GM19023 (cell line): ENCODE measurements at regions not wholly inside any gene's neighbourhood (a gene's known extent, or its start where the extent isn't known, plus 50 kb on each side); places are given as distances from the start of the nearest gene placed in this dataset.
"Not testable (repeated sequence)": the region's sequence is repeated elsewhere in the genome, so short reads cannot be mapped to it uniquely, and the experiment has no call there.

ENCODE experiments used
- ATAC-seq: cut with Tn5 transposase; IDR thresholded peaks from one replicate; pipeline ENCODE4 v1.9.1; 2021; ENCODE audit warnings: mild to moderate bottlenecking, moderate library complexity; ENCODE audit not compliant: unreplicated experiment

DNA sequence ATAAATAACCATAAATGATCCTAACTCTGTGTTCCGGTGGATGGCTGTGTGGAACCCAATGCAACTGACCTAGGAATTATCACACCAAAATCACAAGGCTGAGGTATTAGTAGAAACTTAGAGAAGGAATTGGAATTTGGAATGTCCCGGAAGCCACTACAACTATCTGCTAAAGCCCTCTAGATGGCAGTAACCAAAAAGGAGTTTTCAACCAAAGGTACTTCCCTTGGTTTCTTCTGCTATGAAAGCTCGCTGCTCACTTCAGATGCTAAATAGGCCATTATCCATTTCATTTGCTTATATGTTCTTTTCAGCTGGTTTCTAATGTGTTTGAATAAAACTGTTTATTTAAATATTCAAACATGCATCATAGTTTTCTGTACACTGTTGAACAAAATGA is 1589.1 kb upstream of the SPRY2 start:
- no peak for ATAC-seq

DNA sequence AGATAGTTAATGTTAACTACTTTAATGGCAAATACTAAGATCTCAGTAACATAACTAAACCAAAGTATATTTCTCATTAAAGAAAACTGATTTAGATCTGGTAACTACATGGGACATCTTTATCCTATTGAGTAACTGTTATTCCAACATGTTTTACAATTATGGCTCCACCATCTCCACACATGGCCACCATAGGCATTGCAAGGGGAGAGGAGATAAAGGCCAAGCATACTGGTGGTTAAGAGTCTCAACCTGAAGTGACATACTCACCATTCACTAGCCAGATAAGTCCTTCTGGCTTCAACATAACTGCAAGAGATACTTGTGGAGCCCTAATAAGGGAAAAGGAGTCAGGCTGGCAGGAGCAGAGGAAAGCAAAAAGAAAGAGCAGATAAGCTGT is 1586.4 kb upstream of the SPRY2 start:
- no peak for ATAC-seq

DNA sequence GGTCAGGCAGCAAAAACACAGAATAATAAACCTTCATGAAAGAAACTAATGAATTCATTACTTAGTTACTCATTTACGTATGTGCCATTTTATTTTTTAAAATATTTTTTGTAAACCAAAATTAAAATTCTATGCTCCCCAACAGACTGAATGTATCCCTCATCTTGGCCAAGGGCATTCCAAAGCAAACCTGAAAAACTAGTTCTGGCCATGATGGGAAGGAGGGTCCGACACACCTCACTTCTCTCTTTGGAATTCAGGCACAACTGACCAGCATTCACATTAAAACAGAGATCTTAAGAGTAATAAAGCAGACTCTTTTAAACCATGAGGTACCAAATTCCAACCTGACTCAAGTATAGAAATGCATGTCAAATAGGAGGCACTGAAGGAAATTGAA is 1576.9 kb upstream of the SPRY2 start:
- ATAC-seq = no peak

DNA sequence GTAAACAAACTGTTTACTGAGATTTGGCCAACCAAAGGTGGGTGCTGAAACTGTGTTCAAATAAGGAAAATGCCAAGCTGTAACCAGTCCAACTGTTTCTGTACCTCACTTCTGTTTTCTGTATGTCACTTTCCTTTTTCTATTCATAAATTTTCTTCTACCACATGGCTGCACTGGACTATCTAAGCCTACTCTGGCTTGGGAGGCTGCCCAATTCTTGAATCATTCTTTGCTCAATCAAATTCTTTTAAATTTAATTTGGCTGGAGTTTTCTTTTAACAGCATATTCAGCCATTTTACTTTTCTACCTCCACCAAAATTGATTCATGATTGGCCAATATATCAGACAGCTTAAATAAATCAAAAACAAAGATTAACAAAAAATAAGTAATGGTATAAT is 1575.5 kb upstream of the SPRY2 start:
- ATAC-seq = no peak

DNA sequence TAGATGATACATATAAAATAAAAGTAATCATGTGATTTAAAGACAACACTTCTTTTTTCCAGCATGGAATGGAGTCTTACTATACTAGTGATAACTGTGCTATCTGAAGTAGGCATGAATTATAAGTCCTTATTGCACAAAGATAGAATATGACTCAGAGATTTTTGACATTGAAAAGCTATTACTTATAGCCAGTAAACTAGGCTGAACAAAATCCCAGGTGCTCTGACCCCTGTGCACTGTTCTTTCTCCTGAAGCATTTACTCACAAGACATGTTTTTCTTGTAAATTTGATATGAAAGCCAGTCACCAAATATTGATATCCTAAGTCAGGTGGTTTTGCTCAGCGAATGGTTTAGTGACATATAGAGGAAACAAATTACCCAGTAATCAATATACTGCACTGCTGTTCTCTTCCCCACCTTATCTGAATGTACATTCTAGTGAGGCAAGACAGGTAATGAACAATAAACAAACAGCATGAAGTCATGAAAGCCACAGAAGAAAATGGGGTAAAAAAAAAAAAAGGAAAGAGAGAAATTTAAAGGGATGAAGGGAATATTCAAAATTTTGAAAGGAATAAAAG is 1567.0 kb upstream of the SPRY2 start:
- no peak for ATAC-seq

DNA sequence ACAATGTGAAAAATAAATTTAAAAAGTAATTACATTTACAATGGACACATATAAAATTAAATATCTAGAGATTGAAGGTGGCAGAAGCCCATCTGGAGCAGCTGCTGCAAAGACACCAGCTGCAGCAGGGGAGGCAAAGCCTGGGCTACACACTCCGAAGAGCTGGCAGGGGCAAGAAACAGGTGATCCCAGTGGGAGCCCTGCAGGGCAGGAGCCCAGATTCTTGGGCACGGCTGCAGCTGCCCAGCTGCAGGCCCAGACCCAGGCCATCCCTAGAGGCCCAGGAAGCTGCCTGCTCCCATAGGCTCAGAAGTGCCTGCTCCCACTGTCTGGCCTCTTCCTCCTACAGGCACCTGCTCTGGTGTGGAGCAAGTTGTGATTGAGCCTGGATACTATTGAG is 1547.9 kb upstream of the SPRY2 start:
- no peak for ATAC-seq

DNA sequence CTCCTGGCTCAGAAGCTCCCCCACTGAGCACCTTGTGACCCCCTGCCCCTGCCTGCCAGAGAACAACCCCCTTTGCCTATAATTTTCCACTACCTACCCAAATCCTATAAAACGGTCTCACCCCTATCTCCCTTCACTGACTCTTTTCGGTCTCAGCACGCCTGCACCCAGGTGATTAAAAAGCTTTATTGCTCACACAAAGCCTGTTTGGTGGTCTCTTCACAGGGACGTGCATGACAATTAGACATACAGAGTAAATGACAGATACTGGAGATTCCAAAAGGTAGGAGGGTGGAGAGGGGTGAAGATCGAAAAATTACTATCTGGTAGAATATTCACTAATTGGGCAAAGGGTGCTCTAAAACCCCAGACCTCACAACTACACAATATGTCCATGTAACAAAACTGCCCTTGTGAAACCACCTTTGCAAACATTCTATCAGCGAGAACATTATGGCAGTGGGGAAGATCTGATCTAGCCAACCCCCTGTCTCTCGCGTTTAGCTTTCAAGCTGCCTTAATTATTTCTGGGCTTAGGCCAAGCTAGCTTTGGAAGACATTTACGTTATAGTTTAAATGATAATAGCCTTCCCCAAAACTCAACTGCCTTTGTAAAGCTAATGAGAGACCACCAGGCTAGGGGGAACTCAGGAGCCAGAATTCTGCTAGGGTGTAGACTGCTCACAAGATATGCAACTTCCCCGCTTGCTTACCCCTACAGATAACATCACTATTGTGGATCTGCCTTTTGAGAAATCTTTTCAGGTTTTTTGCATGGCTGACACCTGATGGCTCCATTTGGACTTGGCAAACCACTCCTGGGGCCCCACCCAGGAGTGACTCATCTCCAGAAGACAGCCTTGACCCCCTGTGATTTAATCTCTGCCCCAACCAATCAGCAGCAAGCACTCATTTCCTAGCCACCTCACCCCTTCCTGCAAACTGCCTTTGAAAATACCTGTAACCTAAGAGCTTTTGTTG is 1534.0 kb upstream of the SPRY2 start:
- no peak for ATAC-seq

DNA sequence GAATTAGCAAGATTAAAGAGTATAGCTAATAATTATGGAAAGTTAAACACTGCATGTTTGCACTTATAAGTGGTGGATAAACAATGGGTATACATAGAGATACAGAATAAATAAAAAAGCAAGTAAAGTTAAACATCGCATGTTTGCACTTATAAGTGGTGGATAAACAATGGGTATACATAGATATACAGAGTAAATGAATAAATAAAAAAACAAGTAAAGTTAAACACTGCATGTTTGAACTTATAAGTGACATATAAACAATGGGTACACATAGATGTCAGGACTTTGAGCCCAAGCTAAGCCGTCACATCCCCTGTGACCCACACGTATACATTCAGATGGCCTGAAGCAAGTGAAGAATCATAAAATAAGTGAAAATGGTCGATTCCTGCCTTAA is 1533.3 kb upstream of the SPRY2 start:
- no peak for ATAC-seq

DNA sequence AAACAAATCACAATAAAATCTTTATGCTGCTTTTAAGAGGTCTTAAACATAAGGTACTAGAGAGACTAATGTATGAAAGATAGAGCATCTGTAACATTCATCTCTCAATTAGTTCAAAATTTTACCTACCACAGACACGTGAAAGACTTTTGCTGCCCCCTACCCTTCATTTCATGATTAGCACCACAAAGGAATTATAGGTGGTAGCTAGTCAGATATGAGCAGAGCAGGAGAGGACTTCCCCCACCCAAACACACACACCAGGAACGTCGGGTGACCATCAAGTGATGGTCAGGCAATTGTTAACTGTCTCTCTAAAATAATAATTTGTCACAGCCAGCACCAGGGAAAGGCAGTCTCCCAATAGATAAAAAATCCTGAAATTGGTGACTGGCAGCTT is 1531.7 kb upstream of the SPRY2 start:
- ATAC-seq = no peak

DNA sequence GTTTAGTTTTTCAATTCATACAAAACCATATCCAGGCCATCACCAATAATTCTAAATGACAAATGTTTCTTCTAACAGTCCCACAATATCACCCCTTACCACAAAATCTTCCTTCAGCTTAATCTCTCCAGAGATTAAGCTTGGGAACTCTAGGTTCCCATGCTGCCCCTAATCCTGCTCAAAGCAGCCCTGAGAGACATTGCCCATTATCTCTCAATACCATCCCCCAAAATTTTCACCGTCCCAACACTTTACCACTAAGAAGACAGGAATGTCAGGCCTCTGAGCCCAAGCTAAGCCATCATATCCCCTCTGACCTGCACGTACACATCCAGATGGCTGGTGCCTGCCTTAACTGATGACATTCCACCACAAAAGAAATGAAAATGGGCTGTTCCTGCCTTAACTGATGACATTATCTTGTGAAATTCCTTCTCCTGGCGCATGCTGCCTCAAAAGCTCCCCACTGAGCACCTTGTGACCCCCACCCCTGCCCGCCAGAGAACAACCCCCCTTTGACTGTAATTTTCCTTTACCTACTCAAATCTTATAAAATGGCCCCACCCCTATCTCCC is 1530.9 kb upstream of the SPRY2 start:
- not testable (repeated sequence) for ATAC-seq

DNA sequence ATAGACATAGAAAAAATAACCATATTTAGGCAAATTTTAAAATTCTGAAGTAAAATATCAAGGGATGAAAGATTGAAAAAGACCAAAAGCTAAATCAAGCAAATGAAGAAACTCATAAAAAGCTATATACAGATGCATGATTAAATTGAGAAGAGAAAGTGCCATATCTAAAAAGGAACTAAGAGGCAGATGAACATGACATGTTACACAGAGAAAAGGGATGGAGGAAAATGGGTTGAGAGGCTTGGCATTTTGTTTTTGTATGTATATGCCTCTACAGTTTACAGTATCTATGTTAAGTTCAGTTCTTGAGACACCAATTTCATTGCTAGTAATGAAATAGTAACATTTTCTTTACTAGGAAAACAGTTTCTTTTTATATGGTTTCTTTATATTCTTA is 1507.4 kb upstream of the SPRY2 start:
- ATAC-seq = no peak

DNA sequence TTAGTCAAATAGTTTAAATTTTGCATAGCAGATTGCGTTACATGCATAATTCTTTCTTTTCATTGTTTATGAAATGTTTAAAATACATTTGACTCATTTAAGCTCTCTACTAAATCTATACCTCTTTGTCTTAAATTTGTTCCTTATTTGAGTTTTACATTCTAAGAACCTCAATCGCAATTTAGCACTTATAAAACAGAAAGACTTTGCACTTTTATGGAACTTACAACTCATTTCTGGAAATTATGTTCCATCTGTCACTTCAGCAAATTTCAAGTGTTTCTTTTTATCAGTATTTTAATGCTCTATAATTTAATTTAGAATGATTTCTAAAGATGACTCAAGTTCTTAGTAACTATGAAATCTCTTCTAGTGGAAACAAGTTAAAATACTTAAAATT is 1505.8 kb upstream of the SPRY2 start:
- no peak for ATAC-seq

DNA sequence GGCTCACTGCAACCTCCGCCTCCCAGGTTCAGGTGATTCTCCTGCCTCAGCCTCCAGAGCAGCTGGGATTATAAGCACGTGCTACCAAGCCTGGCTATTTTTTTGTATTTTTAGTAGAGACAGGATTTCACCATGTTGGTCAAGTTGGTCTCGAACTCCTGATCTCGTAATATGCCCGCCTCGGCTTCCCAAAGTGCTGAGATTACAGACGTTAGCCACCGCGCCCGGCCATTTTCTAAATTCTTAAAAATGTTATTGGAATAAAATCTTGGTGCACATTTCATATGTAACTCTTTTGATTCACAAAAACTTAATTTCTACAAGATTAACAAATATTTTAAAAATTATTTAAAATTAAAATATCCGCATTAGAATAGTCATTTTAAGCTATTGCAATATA is 1480.3 kb upstream of the SPRY2 start:
- ATAC-seq = no peak

DNA sequence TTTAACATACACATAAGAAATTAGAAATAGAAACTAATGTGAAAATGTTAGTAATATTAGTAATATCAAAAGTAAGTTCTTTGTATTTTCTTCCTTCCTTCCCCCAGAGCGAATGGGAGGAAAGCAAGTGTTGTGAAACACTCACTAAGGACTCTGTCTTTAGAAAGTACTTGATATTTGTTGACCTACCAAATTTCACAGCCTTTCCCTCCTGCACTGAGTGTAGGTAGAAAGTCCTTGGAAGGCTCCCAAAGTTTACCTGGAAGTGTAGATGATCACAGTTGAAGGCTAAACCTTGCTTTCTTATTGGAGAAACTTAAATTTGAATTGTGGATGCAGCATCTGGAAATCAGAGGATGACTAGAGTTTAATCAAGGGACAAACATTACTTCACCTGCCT is 1459.5 kb upstream of the SPRY2 start:
- no peak for ATAC-seq

DNA sequence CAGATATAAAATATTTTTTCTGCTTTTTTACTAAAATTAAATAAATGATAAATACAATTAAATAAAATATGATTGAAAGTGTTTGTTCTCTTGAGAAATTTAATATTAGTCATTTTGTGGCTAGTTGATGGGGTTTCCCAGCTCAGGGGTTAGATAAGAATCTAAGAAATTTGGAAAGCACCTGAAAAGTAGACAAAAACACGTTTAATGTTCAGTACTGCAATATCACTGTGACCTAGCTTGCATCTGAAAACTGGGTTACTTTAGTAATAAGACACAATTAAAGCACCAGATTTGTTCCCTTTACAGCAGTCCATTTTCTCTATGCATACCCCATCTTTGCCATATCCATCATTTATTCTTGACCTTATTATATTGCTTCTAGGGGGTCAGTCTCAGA is 1454.8 kb upstream of the SPRY2 start:
- no peak for ATAC-seq

DNA sequence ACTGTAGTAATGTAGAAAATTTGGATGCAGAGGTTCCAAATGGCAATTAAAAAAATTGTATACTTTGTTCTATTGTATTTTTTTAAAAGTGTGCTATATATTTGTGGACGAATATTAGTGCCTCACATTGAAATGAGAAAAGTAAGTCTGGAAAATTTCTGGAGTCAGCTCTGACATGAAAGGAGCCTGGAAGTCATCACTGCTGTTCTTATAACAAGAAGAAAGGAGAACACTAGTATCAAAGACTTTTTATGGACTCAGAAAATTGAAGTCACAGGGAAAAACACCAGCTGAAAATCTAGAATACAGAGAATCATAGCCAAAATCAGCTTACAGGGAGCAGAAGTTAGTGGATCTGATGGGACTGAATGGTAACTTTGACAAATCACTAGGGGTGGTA is 1450.7 kb upstream of the SPRY2 start:
- no peak for ATAC-seq

DNA sequence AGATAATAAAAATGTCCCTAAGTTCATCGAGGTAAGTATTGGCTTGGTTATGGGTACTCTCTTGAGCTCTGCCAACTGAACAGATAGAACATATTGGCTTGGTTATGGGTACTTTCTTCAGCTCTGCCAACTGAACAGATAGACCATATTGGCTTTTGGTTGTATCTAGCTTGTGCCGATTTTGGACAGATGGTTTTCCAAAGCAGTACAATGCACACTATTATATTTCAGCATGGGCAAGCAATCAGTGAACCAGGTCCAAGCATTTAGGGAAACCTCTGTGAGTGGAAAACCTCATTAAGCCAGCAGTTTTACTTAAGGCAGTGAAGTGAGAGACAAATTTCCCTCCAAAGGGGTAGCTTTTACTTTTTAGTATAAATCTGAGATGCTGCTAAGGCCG is 1440.5 kb upstream of the SPRY2 start:
- no peak for ATAC-seq

DNA sequence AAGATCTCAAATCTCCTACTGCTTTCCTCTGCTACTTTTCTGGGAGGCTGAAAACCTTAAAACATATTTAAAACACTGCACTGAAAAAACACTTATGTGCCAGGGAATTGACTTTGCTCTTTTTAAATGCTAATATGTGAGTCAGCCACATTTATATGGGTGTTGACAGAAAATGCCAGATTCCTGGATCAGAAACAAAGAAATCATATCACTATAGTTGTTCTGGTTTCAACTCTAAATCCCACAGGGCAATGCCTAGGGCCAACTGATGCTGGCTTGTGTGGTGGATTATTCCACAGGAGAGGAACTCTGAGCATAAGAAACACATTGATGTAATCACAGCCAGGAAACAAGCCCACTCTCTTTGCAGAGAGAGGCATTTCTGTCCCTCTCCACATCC is 1439.0 kb upstream of the SPRY2 start:
- no peak for ATAC-seq

DNA sequence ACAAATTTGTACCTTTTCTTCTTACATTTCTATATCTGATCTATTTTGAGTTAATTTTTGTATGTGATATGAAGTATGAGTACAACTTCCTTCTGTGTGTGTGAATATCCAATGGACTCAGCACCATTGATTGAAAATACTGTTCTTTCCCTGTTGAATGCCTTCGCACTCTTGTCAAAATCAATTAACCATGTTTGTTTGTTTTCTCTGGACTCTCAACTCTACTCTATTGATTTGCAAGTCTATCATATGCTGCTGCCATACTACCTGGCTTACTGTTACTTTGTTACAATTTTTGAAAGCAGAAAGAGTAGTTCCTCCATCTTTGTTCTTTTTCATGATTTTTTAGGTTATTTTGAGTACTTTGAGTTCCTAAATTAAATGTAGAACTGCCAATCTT is 1437.4 kb upstream of the SPRY2 start:
- no peak for ATAC-seq

DNA sequence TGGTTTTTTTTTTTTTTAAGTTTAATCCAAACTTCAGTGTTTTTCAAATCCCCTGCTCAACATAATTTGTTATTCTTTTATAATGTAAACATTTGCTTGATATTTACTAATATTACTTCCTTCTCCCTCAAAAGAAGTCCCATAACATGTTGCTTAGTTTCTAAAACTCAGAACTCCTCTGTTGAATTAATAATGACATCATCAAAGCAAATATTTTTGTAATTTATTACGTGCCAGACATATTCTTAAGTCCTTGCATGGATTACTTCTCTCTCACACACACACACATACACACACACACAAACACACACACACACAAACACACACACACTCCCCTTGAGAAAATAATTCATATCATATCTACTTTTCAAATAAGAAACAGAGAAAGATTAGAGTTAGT is 1432.3 kb upstream of the SPRY2 start:
- ATAC-seq = no peak

DNA sequence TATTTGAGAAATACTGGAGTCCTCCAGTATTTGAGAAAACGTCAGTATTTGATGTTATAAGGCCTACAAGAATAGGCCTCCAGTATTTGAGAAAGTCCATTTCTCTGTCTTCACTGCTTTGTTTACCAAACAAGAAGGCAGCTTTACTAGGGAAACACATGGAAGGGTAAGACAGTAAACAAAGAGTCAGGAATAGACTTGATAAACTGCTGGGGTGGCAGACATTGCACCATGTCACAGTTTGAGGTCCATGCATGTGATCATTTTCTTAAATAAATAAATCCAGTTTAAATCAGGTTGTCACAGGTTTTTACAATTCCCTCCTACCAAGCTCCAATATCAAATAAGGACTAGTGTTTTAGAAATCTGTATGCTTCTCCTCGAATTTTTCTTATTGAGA is 1431.0 kb upstream of the SPRY2 start:
- no peak for ATAC-seq

DNA sequence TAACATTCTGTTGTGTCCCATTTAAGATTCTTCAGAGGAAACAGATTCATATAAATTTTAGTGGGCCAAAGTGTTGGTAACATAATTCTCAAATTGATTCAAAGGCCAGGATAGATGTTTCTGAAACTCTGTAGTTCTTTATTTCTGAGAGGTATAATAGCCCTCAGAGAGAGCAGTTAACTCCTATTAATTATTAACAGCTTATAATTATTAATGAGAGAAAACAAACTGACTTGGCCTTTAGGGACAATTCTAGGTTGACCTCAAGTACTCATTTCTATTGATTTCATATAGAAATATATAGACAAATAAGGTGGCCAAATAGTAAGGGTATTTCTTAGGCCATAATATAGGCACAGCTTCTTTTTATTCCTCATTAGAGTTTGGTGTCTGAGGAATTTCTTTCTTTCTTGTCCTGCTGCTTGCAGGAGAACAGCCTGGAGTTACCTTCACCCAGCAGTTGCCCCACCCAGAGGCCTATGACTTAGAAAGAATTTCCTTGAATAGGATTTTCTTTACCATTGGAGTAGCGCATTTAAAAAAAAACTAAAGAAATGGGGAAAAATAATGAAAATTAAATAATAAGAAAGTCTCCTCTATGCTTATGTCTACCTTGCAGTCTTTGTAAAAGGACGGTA is 1430.1 kb upstream of the SPRY2 start:
- no peak for ATAC-seq
